SW480 (cell line): ENCODE measurements at regions not wholly inside any gene's neighbourhood (a gene's known extent, or its start where the extent isn't known, plus 50 kb on each side); places are given as distances from the start of the nearest gene placed in this dataset.

Source experiments
- DNase-seq: peaks from one replicate; pipeline ENCODE4 v3.0.0-alpha.2; 2016; ENCODE audit warnings: low spot score

DNA sequence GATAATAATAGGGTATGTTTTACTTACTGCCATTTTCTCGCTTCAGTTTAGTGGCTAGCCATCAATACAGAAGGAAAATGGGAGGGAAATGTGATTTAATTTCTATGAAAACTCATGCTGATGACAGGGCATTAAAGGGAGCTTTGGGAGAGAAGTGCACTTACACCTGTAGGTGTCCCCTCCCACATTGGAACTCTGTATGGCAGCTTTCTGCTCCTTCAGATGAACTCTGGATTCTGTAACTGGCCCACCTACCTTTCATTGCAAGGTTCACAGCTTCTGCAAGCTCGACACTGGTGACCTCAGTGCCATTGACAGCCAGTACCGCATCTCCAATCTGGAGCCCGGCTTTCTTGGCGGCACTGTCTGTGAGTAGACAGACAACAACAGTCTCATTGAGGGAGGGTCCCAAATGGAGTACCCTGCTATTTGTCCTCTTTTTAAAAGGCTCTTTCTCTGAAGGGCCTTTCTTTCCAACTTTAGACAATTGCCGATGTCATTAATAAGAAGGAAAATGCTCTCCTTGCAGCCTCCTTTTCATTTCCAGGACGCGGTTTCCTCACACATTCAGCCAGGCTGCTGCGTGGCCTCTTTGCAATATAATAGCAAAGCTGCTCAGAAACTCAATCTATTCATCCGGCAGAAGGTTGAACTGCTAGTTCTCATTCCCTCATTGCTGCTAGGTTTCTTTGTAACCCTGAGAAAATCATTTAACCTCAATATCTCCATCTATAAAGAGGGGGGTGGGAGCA is 63.6 kb downstream of the NUDT12 start:
- DNase-seq, result no peak

- DNase-seq, result no peak
Observed at GRCh38 chr5:103498211-103498610, 64.4 kb downstream of the NUDT12 start.

- no peak for DNase-seq
Observed at GRCh38 chr5:103497781-103498180, 64.8 kb downstream of the NUDT12 start.

DNA sequence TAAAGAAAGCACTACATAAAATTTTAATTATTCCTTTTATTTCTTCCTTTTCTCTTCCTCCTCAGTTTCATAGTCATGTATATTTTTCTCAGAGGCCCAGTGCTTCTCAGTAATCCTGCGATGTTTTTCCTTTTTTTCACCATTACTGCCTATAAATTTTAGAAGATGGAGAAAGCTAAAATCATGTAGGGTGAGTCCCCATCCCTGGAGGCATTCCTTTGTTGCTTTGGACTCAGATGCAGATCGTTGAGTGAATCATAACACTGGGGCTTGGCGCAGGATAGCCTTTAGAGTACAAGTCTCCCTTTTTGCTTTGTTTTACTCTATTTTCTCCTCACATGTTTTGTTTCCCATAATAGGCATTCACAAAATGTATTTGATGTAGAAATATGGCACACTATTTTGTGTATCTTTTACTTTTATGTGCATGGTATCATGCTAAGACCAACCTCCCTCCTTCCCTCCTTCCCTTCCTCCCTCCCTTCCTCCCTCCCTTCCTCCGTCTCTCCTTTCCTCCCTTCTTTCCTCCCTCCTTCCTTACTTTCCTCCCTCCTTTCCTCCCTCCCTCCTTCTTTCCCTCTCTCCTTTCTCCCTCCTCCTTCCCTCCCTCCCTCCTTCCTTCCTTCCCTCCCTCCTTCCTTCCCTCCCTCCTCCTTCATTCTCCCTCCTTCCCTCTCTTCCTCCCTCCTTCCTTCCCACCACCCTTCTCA is 72.4 kb downstream of the NUDT12 start:
- no peak for DNase-seq

DNA sequence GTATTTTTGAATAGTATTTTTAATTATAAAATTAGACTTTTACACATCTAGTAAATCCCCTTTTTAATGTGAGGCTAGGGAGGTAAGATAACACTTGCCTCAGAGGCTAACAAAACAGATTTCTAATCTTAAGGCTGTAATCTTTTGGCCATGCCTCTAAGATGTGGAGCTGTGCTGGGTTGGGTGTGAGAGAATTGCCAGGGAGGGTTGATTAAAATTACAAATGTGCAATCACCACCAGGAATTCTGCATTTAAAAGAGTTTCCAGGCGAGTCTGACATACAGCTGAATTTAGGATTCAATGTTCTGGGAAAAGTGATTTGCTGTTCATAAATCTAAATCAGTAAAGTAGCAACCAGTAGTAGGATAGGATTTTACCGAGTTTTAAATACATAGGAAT is 73.3 kb downstream of the NUDT12 start:
- no peak for DNase-seq

- DNase-seq, result no peak
Observed at GRCh38 chr5:103487822-103488493, 74.6 kb downstream of the NUDT12 start.

GRCh38 chr5:103487218-103487617 is 75.4 kb downstream of the NUDT12 start:
- no peak for DNase-seq

- DNase-seq, result no peak
Observed at GRCh38 chr5:103486739-103487138, 75.8 kb downstream of the NUDT12 start.

- DNase-seq, result no peak
Observed at GRCh38 chr5:103480246-103480645, 82.3 kb downstream of the NUDT12 start.

DNA sequence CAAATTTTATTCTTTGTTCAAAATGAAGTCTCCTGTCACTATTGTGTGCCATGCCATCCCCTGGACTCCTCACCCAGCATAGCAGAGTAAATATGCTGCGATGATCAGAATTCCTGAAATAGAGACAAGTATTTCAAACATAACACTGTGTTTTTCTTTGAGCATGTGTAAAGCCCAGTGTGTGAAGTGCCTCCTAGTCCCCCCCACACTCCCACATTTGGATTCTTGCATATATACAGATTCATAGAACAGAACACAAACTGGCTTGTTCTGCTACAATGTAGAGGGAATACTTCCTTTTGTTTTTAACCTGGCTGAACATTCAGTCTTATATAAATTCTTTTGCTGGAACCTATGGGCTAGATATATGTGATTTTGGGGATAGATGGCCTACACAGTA is 84.9 kb downstream of the NUDT12 start:
- no peak for DNase-seq

- peak; percentile 8 for DNase-seq
Observed at GRCh38 chr5:103476811-103477210, 85.8 kb downstream of the NUDT12 start.

DNA sequence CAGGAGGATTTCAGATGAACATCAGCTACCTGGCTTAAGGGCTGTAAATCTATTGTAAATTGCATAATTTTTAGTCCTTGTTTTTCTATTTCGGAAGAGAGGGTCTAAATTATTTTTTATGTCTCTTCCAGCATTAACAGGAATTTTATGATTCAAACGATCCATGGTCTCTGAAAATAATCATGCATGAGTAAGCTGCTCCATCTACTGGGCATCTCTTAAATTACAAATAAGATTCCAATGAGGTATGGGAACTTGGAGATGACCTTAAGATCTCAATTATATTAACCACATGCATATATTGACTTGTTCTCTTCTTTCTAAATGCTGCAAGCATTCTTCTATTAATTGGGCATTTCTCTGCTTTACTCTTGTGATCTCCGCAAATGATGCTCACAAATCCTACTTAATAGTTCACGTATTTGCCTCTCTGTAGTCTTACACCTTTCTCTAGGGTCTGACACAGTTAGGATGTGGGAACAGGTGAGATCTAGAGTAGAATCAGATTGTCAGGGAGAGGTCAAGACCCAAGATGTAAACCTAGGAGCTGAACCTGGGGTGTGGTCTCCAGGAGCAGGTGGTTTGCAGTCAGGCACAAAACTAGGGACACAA is 86.9 kb downstream of the NUDT12 start:
- peak; percentile 49 for DNase-seq

- no peak for DNase-seq
Observed at GRCh38 chr5:103474677-103475076, 87.9 kb downstream of the NUDT12 start.

- no peak for DNase-seq
Observed at GRCh38 chr5:103473725-103474124, 88.9 kb downstream of the NUDT12 start.

- no peak for DNase-seq
Observed at GRCh38 chr5:103472830-103473229, 89.8 kb downstream of the NUDT12 start.

DNA sequence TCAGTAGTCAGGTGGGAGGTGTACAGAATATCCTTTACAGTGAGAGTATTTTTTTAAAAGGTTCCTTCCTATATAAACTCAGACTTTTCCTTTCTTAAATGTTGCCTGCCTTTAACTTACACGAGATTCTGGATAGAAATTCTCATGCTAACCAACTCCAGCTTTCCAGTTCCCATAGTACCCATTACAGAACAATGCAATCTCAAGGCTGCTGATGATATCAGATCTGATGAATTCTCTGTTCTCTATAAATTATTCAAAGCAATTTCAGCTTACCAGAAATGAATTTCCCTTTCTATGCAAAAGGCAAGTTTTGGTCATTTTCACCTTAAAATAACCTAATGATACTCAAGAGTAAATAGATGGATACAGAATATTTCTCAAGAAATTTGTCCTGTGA is 90.3 kb downstream of the NUDT12 start:
- DNase-seq, result no peak

- DNase-seq, result no peak
Observed at GRCh38 chr5:103469288-103470040, 93.1 kb downstream of the NUDT12 start.

DNA sequence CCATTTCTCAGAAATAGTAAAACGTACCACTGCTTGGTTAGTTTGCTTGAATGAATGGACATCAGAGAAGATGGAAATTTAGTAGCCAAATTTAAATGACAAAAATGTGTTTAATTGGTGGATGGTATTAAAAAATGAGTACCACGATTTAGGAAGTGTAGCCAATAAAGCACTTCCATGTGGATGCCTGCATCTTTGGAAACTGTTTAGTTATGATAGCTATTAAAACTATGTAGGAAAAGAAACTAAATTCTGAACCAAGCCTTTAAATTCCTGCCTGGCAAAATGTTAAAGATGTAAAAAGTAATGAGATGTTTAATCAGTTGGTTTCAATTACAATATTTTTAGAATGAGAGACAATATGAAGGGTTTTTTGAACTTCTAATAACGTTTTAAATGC is 94.8 kb downstream of the NUDT12 start:
- DNase-seq, result no peak

DNA sequence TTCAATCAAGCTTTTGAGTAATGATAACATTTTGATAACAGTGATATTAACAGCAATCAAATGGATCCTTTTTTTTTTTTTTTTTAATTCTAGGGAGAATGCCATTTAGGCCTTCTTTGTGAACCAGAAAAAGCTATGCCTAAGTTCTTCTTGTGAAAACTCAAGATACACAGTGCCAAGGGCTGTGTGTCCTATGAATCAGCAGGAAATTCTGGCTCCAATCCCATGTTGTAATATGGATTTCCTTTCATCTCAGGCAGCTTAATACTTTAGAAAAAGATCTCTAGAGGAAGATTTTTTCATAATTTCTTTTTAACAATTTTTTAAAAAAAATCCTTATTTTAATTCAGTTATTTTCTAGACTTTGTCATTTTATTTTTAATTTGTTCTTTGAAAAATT is 96.1 kb downstream of the NUDT12 start:
- no peak for DNase-seq

- DNase-seq, result no peak
Observed at GRCh38 chr5:103465891-103466290, 96.7 kb downstream of the NUDT12 start.

DNA sequence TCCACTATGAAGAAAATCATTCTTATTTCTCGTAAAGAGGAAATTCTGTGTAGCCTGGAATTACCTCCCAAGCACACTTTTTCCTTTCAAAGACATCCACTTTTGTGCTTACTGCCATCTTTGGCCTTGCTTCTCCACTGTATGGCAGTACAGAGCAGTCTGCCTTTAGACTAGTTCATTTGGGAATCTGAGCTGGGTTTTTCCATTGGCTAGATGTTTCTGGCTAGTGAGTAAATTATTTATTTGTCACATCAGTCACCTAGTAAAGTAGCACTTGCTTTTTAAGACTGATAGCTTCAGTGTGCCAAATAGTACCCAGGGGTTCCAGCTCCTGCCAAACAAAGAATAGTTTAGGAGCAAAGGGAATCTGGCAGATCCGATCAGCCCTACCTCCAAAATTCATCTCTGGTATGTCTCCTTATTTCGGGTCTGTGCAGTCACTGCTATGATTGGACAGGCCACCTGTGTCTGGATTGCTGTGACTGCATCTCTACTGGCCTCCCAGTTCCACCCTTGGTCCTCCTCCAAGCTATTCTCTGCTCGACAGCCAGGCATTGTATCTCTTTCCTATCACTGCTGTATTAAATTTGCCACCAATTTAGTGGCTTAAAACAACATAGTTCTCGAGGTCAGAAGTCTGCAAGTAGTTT is 97.6 kb downstream of the NUDT12 start:
- no peak for DNase-seq
